ENCODE measurements at regions not wholly inside any gene's neighbourhood (a gene's known extent, or its start where the extent isn't known, plus 50 kb on each side); places are given as distances from the start of the nearest gene placed in this dataset.

- Histone ChIP-seq H3K4ac (ENCODE audit: low read depth, low read length) (no peak overlapping the region), H3K27me3 (ENCODE audit: insufficient read depth, low read length) (no peaks in the 10 kb centered on the region), H4K91ac (ENCODE audit: insufficient read length, low read depth, low read length) (no peak overlapping the region), H2BK20ac (ENCODE audit: low read depth, low read length, poor library complexity, severe bottlenecking) (no peak overlapping the region), H2BK5ac (ENCODE audit: insufficient read length, low read length) (no peak overlapping the region), H2BK120ac (ENCODE audit: low read depth, low read length, poor library complexity, severe bottlenecking) (no peak overlapping the region), H4K5ac (ENCODE audit: insufficient read length, low read depth, low read length) (no peak overlapping the region), H2AK5ac (ENCODE audit: insufficient read length, low read length) (no peak overlapping the region), H4K8ac (replicated peaks; ENCODE audit: insufficient read length, low read depth, low read length) (no peak overlapping the region), H3K23me2 (ENCODE audit: insufficient read length, low read depth, low read length, poor library complexity, severe bottlenecking) (no peaks in the 10 kb centered on the region), H3K23ac (ENCODE audit: insufficient read length, low read depth, low read length) (no peak overlapping the region), H4K20me1 (ENCODE audit: control insufficient read depth, insufficient read depth, insufficient read length) (no peaks in the 10 kb centered on the region), H3K56ac (ENCODE audit: insufficient read length, low read depth, low read length) (no peak overlapping the region), H3K9ac (ENCODE audit: extremely low read depth, insufficient read length, low read length) (no peak overlapping the region), H3K27ac (ENCODE audit: insufficient read length, low read depth, low read length) (no peak overlapping the region), H2BK12ac (ENCODE audit: insufficient read length, low read depth, low read length) (no peak overlapping the region), H3K18ac (ENCODE audit: insufficient read length, low read depth, low read length) (no peak overlapping the region), H3K79me1 (ENCODE audit: insufficient read depth, low read depth, low read length, poor library complexity, severe bottlenecking) (no peaks in the 10 kb centered on the region), H2BK15ac (ENCODE audit: low read depth, low read length) (no peak overlapping the region), H3K4me1 (ENCODE audit: insufficient read depth, low read length) (peaks cover 10% of the 10 kb centered on the region), H3K4me2 (ENCODE audit: insufficient read depth, insufficient read length, low read length) (no peak overlapping the region), H3T11ph (ENCODE audit: low read length) (no peak overlapping the region), H3K9me3 (ENCODE audit: control insufficient read depth, low read depth, low read length) (no peaks in the 10 kb centered on the region), H3K79me2 (ENCODE audit: insufficient read depth, low read length) (no peaks in the 10 kb centered on the region), H2AFZ (ENCODE audit: low read length) (no peak overlapping the region), H3K14ac (ENCODE audit: insufficient read depth, low read length) (no peak overlapping the region)
- no peak for TF ChIP-seq CTCF (conservative IDR thresholded peaks at IDR 0.05)
- H3K36me3 Mint-ChIP-seq (ENCODE audit: insufficient read depth in 1 of 3, low read depth in 3 of 3): no peaks in the 10 kb centered on the region
- no peak overlapping the region for H3K27ac Mint-ChIP-seq
- no peak overlapping the region for H3K4me3 Mint-ChIP-seq
- H3K27me3 Mint-ChIP-seq (ENCODE audit: low read depth): peaks cover 45% of the 10 kb centered on the region
- peaks cover 16 to 32% of the 10 kb centered on the region in 2 experiments for H3K4me1 Mint-ChIP-seq
- WGBS (ENCODE audit: extremely low coverage, insufficient read length, low lambda C conversion rate): no CpG with 5 or more reads among the region's 6 CpGs
- H3K9me3 Mint-ChIP-seq: no peaks in the 10 kb centered on the region
- no peak for DNase-seq
Measured at GRCh38 chr1:37246631-37247030, 212.3 kb upstream of the GRIK3 start.

Data from H9 (cell line).